ENCODE measurements at regions not wholly inside any gene's neighbourhood (a gene's known extent, or its start where the extent isn't known, plus 50 kb on each side); places are given as distances from the start of the nearest gene placed in this dataset.

DNA sequence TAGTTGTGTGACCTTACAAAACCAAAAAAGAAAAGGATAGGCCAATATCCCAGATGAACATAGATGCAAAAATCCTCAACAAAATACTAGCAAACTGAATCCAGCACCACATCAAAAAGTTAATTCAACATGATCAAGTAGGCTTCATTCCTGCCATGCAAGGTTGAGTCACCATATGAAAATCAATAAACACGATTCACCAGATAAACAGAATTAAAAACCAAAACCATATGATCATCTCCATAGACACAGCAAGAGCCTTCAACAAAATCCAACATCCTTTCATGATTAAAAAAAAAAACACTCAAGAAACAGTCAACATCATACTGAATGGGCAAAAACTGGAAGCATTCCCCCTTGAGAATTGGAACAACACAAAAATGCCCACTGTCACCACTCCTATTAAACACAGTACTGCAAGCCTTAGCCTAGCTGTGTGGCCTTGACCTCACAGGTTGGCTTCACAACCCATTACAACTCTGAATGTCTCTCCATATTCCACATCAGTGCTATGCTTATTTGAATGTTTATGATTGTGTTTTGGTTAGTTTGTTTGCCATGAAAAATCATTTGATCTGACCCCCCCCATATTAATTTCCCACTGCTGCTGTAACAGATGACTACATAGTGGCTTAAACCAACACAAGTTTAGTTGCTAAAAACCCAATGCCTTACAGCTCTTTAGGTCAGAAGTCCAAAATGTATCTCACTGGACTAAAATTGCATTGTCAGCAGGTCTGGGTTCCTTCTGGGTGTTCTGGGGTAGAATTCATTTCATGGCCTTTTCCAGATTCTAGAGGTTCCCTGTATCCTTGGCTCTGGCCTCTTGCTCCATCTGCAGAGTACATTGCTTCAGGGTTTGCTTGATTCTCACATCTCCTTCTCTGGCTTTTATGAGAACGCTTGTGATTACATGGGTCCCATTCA is 257.1 kb upstream of the DYNLRB2 start:
- Mint-ChIP-seq H3K4me1 (no peaks in the 10 kb centered on the region), H3K27me3 (peaks cover 17% of the 10 kb centered on the region), H3K4me3 (no peak overlapping the region), H3K27ac (no peak overlapping the region), H3K9me3 (ENCODE audit: insufficient read depth) (peaks cover 2% of the 10 kb centered on the region)
- intact Hi-C loops (cut with micrococcal nuclease) = no loop called here
- no peak for DNase-seq
- H3K36me3 ChIP-seq (replicated peaks in 1 of 2; ENCODE audit: control extremely low read depth in 1 of 2, control insufficient read depth in 1 of 2, extremely low read depth in 1 of 2, insufficient read depth in 2 of 2, low read length in 1 of 2) = no peaks in the 10 kb centered on the region
- H3K4me2 ChIP-seq (replicated peaks; ENCODE audit: low read depth, low read length, poor library complexity, severe bottlenecking) = no peak overlapping the region
- 90% methylated on average over 2 of the region's 2 CpGs for WGBS (ENCODE audit: insufficient coverage)
- TF ChIP-seq EZH2 (IDR thresholded peaks at IDR 0.05; ENCODE audit: borderline replicate concordance, insufficient read depth, low read depth, low read length, poor library complexity, severe bottlenecking) (no peak), CTCF (IDR thresholded peaks at IDR 0.05) (no peak)
- no peak overlapping the region for H3K27ac ChIP-seq (ENCODE audit: low read length in 2 of 2)
- POLR2A ChIA-PET = no interaction called here
- no peaks in the 10 kb centered on the region for H3K4me1 ChIP-seq (ENCODE audit: control insufficient read depth in 2 of 2, insufficient read depth in 2 of 2, low read length in 2 of 2)
- CTCF ChIA-PET = no interaction called here
- no peaks in the 10 kb centered on the region for H3K79me2 ChIP-seq (ENCODE audit: control insufficient read depth, insufficient read depth, low read length)
- H3K4me3 ChIP-seq (ENCODE audit: control extremely low read depth in 1 of 5, extremely low read depth in 1 of 5, insufficient read depth in 1 of 5, low read depth in 2 of 5, low read length in 4 of 5) = no peak overlapping the region
- no peak overlapping the region for H2AFZ ChIP-seq (ENCODE audit: insufficient read depth, low read depth, low read length, poor library complexity, severe bottlenecking)
- ATAC-seq (ENCODE audit: low read depth) = no peak
- H3K27me3 ChIP-seq (replicated peaks in 1 of 4; ENCODE audit: control extremely low read depth in 1 of 4, control insufficient read depth in 3 of 4, insufficient read depth in 4 of 4, low read length in 3 of 4) = no peaks in the 10 kb centered on the region
- no peaks in the 10 kb centered on the region for H3K9me3 ChIP-seq (ENCODE audit: control extremely low read depth in 1 of 3, control insufficient read depth in 2 of 3, insufficient read depth in 1 of 3, low read length in 2 of 3)
- no peaks in the 10 kb centered on the region for H4K20me1 ChIP-seq (ENCODE audit: control insufficient read depth, insufficient read depth, low read length, poor library complexity, severe bottlenecking)
- H3K9ac ChIP-seq (ENCODE audit: low read length) = no peak overlapping the region

- no peak overlapping the region for H3K27ac ChIP-seq (ENCODE audit: low read length in 2 of 2)
- no peak overlapping the region for H2AFZ ChIP-seq (ENCODE audit: insufficient read depth, low read depth, low read length, poor library complexity, severe bottlenecking)
- no peak for ATAC-seq (ENCODE audit: low read depth)
- no peaks in the 10 kb centered on the region for H3K27me3 ChIP-seq (replicated peaks in 1 of 4; ENCODE audit: control extremely low read depth in 1 of 4, control insufficient read depth in 3 of 4, insufficient read depth in 4 of 4, low read length in 3 of 4)
- intact Hi-C loops (cut with micrococcal nuclease) = no loop called here
- no peaks in the 10 kb centered on the region for H3K36me3 ChIP-seq (replicated peaks in 1 of 2; ENCODE audit: control extremely low read depth in 1 of 2, control insufficient read depth in 1 of 2, extremely low read depth in 1 of 2, insufficient read depth in 2 of 2, low read length in 1 of 2)
- H3K4me1 Mint-ChIP-seq = no peaks in the 10 kb centered on the region
- H3K27me3 Mint-ChIP-seq = peaks cover 17% of the 10 kb centered on the region
- 78% methylated on average over 7 of the region's 7 CpGs for WGBS (ENCODE audit: insufficient coverage)
- H3K4me3 Mint-ChIP-seq = no peak overlapping the region
- no peaks in the 10 kb centered on the region for H3K4me1 ChIP-seq (ENCODE audit: control insufficient read depth in 2 of 2, insufficient read depth in 2 of 2, low read length in 2 of 2)
- H3K79me2 ChIP-seq (ENCODE audit: control insufficient read depth, insufficient read depth, low read length) = no peaks in the 10 kb centered on the region
- no peak for DNase-seq
- POLR2A ChIA-PET = no interaction called here
- H3K9me3 ChIP-seq (ENCODE audit: control extremely low read depth in 1 of 3, control insufficient read depth in 2 of 3, insufficient read depth in 1 of 3, low read length in 2 of 3) = no peaks in the 10 kb centered on the region
- peaks cover 2% of the 10 kb centered on the region for H3K9me3 Mint-ChIP-seq (ENCODE audit: insufficient read depth)
- CTCF ChIA-PET = no interaction called here
- H3K4me2 ChIP-seq (replicated peaks; ENCODE audit: low read depth, low read length, poor library complexity, severe bottlenecking) = no peak overlapping the region
- H3K27ac Mint-ChIP-seq = no peak overlapping the region
- TF ChIP-seq EZH2 (IDR thresholded peaks at IDR 0.05; ENCODE audit: borderline replicate concordance, insufficient read depth, low read depth, low read length, poor library complexity, severe bottlenecking) (no peak), CTCF (IDR thresholded peaks at IDR 0.05) (no peak)
- no peaks in the 10 kb centered on the region for H4K20me1 ChIP-seq (ENCODE audit: control insufficient read depth, insufficient read depth, low read length, poor library complexity, severe bottlenecking)
- H3K4me3 ChIP-seq (ENCODE audit: control extremely low read depth in 1 of 5, extremely low read depth in 1 of 5, insufficient read depth in 1 of 5, low read depth in 2 of 5, low read length in 4 of 5) = no peak overlapping the region
- H3K9ac ChIP-seq (ENCODE audit: low read length) = no peak overlapping the region
Measured at GRCh38 chr16:80280557-80280956, 260.2 kb upstream of the DYNLRB2 start.
